ENCODE measurements at regions not wholly inside any gene's neighbourhood (a gene's known extent, or its start where the extent isn't known, plus 50 kb on each side); places are given as distances from the start of the nearest gene placed in this dataset.

GRCh38 chr2:118222672-118223421, 134.6 kb downstream of the INSIG2 start:
- H3K4me3 ChIP-seq (ENCODE audit: control insufficient read depth, low read depth, low read length): no peak overlapping the region
- no peak for DNase-seq (ENCODE audit: low read depth)

GRCh38 chr2:118222273-118222594, 134.0 kb downstream of the INSIG2 start:
- TF ChIP-seq CTCF (conservative IDR thresholded peaks at IDR 0.05; ENCODE audit: control insufficient read depth, insufficient read depth, low read depth, low read length): no peak
- DNase-seq (ENCODE audit: low read depth): no peak
- H3K4me3 ChIP-seq (ENCODE audit: control insufficient read depth, low read depth, low read length): no peak overlapping the region

More at GRCh38 chr2:118222672-118223421, 134.6 kb downstream of the INSIG2 start:
- no peak for TF ChIP-seq CTCF (conservative IDR thresholded peaks at IDR 0.05; ENCODE audit: control insufficient read depth, insufficient read depth, low read depth, low read length)

- TF ChIP-seq CTCF (conservative IDR thresholded peaks at IDR 0.05; ENCODE audit: control insufficient read depth, insufficient read depth, low read depth, low read length): peak; percentile 85
- H3K4me3 ChIP-seq (ENCODE audit: control insufficient read depth, low read depth, low read length): no peak overlapping the region
- DNase-seq (ENCODE audit: low read depth): peak; percentile 82
Observed at GRCh38 chr2:118221536-118222272, 133.4 kb downstream of the INSIG2 start.

- no peak overlapping the region for H3K4me3 ChIP-seq (ENCODE audit: control insufficient read depth, low read depth, low read length)
- no peak for DNase-seq (ENCODE audit: low read depth)
- TF ChIP-seq CTCF (conservative IDR thresholded peaks at IDR 0.05; ENCODE audit: control insufficient read depth, insufficient read depth, low read depth, low read length): no peak
Observed at GRCh38 chr2:118219611-118220010, 131.3 kb downstream of the INSIG2 start.

GRCh38 chr2:118216224-118216623, 128.0 kb downstream of the INSIG2 start:
- H3K4me3 ChIP-seq (ENCODE audit: control insufficient read depth, low read depth, low read length): no peak overlapping the region
- no peak for DNase-seq (ENCODE audit: low read depth)
- no peak for TF ChIP-seq CTCF (conservative IDR thresholded peaks at IDR 0.05; ENCODE audit: control insufficient read depth, insufficient read depth, low read depth, low read length)

GRCh38 chr2:118209727-118210126, 121.5 kb downstream of the INSIG2 start:
- no peak for DNase-seq (ENCODE audit: low read depth)
- no peak for TF ChIP-seq CTCF (conservative IDR thresholded peaks at IDR 0.05; ENCODE audit: control insufficient read depth, insufficient read depth, low read depth, low read length)
- no peak overlapping the region for H3K4me3 ChIP-seq (ENCODE audit: control insufficient read depth, low read depth, low read length)

Data from fibroblast of mammary gland (primary cell).